Body of pancreas (tissue), 4 donors: ENCODE measurements at regions not wholly inside any gene's neighbourhood (a gene's known extent, or its start where the extent isn't known, plus 50 kb on each side); places are given as distances from the start of the nearest gene placed in this dataset.

Experiments used
- CTCF ChIP-seq, 7 experiments: fragments of 450-650 bp in 4 of 7; fragments of 200-600 bp in 3 of 7; sonication (generic) in 3 of 7; IDR thresholded peaks; one replicate each; pipeline ENCODE4 v1.5.1; 2016 to 2019; ENCODE audit warnings: antibody characterized with exemption in 7 of 7
- POLR2A ChIP-seq, 3 donors: fragments of 450-650 bp; IDR thresholded peaks; one replicate each; pipeline ENCODE4 v1.6.1; 2016; ENCODE audit warnings: antibody characterized with exemption in 3 of 3, mild to moderate bottlenecking in 2 of 3

DNA sequence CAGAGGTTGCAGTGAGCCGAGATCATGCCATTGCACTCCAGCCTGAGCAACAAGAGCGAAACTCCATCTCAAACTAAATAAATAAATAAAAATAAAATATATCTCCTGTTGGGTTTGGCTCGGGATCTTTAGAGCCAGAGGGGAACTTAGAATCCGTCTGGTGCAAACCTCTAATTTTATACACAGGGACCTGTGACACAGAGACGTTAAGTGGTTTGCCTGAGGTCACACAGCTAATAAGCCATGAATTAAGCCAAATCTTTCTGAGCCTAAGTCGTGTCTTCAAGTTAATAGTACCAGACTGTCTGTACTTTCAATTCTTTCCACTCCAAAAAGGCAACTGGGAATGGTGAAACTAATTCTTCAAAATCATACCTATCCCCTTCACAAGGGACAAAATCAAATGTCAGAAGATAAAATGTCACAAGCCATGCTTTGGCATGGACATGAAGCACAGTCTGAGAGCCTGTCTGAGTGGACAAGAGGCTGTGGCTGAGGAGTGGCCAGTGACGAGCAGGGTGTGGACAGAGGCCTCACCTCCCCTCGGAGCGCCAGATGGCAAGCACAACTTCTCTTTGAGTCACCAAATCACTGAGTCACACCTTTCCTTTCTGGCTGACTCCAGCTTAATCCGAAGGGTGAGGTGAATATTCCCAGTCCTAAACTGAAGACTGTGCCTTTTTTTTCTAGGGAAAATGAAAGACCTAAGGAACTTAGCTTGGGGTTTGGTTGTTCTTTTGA is 177.4 kb downstream of the TFAP2A start:
- TF ChIP-seq CTCF (IDR thresholded peaks at IDR 0.05) (no peak), POLR2A (IDR thresholded peaks at IDR 0.05) (no peak)
